Naive thymus-derived CD4-positive, alpha-beta T cell (primary cell): ENCODE measurements at regions not wholly inside any gene's neighbourhood (a gene's known extent, or its start where the extent isn't known, plus 50 kb on each side); places are given as distances from the start of the nearest gene placed in this dataset.

ENCODE experiments used
- ATAC-seq: fragments of 150-1000 bp; cut with Tn5 transposase; 2 replicates; pipeline ENCODE4 v1.10.0; 2021; ENCODE audit warnings: mild to moderate bottlenecking, moderate library complexity
- CTCF ChIA-PET: fragments of 350-600 bp; sonication (Branson Sonifier 250); formaldehyde crosslinking; loops from one replicate; lab custom pipeline; 2021; ENCODE audit warnings: antibody characterized with exemption; lab: Charles Lee
- POLR2A ChIA-PET: fragments of 350-600 bp; sonication (Branson Sonifier 250); formaldehyde crosslinking; loops from one replicate; lab custom pipeline; 2021; ENCODE audit warnings: antibody characterized with exemption, inconsistent platforms; lab: Charles Lee
- DNase-seq, 9 donors: peaks; one replicate each; pipeline versions ENCODE4 v3.0.0 to v3.0.0-alpha.2; 2020 to 2022; ENCODE audit warnings: mixed read lengths in 1 of 9
- H3K27ac ChIP-seq: one replicate; pipeline ENCODE4 v1.7.0; 2013; ENCODE audit warnings: mild to moderate bottlenecking, low read depth, low read length, moderate library complexity
- H3K27me3 ChIP-seq, 2 donors: one replicate each; pipeline ENCODE4 v1.7.0; 2013; ENCODE audit warnings: low read length in 2 of 2, mild to moderate bottlenecking in 2 of 2, moderate library complexity in 2 of 2; ENCODE audit not compliant: control insufficient read depth in 2 of 2, insufficient read depth in 2 of 2
- H3K36me3 ChIP-seq, 3 experiments: 1 replicate in 2 of 3; 2 replicates in 1 of 3; pipeline ENCODE4 v1.7.0; 2013; ENCODE audit warnings: low read length in 3 of 3, mild to moderate bottlenecking in 3 of 3, moderate library complexity in 1 of 3; ENCODE audit not compliant: insufficient read depth in 3 of 3, control insufficient read depth in 2 of 3
- H3K4me1 ChIP-seq, 2 donors: one replicate each; pipeline ENCODE4 v1.7.0; 2013; ENCODE audit warnings: low read length in 2 of 2, mild to moderate bottlenecking in 2 of 2, moderate library complexity in 1 of 2; ENCODE audit not compliant: control insufficient read depth in 2 of 2, insufficient read depth in 2 of 2
- H3K4me3 ChIP-seq: 2 replicates; pipeline ENCODE4 v1.7.0; 2013; ENCODE audit warnings: mild to moderate bottlenecking, low read length
- H3K9me3 ChIP-seq, 3 experiments: 1 replicate in 2 of 3; 2 replicates in 1 of 3; pipeline ENCODE4 v1.7.0; 2013; ENCODE audit warnings: low read length in 3 of 3; ENCODE audit not compliant: control insufficient read depth in 2 of 3
- H3K27ac Mint-ChIP-seq, 9 donors: one replicate each; pipeline ENCODE4 v1.8.0; 2020 to 2022; ENCODE audit warnings: mixed read lengths in 9 of 9, mild to moderate bottlenecking in 8 of 9, moderate library complexity in 5 of 9, inconsistent platforms in 2 of 9
- H3K27me3 Mint-ChIP-seq, 5 donors: one replicate each; pipeline ENCODE4 v1.8.0; 2021 to 2022; ENCODE audit warnings: mixed read lengths in 5 of 5, mild to moderate bottlenecking in 1 of 5
- H3K36me3 Mint-ChIP-seq, 5 donors: one replicate each; pipeline ENCODE4 v1.8.0; 2020 to 2022; ENCODE audit warnings: mixed read lengths in 5 of 5, mild to moderate bottlenecking in 3 of 5, inconsistent platforms in 1 of 5
- H3K4me1 Mint-ChIP-seq, 7 donors: one replicate each; pipeline ENCODE4 v1.8.0; 2020 to 2022; ENCODE audit warnings: mixed read lengths in 7 of 7, mild to moderate bottlenecking in 3 of 7, inconsistent platforms in 1 of 7
- H3K4me3 Mint-ChIP-seq, 10 donors: one replicate each; pipeline ENCODE4 v1.8.0; 2020 to 2022; ENCODE audit warnings: mild to moderate bottlenecking in 10 of 10, mixed read lengths in 10 of 10, moderate library complexity in 6 of 10, inconsistent platforms in 2 of 10
- H3K9me3 Mint-ChIP-seq, 11 donors: one replicate each; pipeline ENCODE4 v1.8.0; 2020 to 2022; ENCODE audit warnings: mixed read lengths in 11 of 11, mild to moderate bottlenecking in 4 of 11, inconsistent platforms in 1 of 11, moderate library complexity in 1 of 11
- intact Hi-C, 2 donors: fragments of 100-400 bp; cut with micrococcal nuclease; formaldehyde crosslinking; loops; one replicate each; pipeline ENCODE4 v1.15.1; 2023

DNA sequence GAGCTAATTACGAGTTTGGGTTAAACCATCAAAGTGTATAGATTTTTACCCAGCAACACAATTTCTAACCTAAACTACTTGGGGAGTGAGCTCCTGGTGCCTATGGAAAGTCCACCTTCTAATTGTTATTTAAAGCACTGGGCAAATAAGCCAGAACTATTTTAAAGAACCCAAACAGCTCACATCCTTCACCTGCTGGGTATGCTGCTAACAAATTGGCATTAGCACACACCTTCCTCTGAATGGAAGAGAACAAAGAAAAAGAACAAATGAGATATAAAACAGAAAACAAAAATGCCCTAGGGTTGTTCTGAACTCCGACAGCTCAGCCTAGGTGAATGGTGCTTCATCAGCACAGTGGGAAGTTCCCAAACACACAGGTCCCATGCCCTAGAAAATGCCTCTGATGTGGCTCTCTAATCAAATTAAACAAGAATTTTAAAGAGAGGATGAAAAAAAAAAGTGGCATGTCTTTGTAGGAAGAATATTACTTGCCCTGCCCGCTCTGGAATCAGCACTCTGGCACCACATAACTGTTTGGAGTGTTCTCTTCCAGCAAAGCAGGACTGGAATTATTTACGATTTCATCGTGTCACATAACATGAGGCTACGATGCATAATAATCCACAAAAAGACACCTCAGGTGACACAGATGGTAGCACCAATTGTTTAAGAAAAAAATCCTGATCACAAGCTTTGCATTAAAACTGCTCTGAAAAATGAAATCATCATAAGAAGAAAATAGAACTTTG lies 334.4 kb downstream of the GBE1 start:
- Histone ChIP-seq H3K27ac (no peak overlapping the region), H3K27me3 (no peaks in the 10 kb centered on the region), H3K9me3 (no peaks in the 10 kb centered on the region), H3K4me3 (no peak overlapping the region), H3K36me3 (no peaks in the 10 kb centered on the region), H3K4me1 (no peaks in the 10 kb centered on the region)
- CTCF ChIA-PET = no interaction called here
- H3K36me3 Mint-ChIP-seq = no peaks in the 10 kb centered on the region
- DNase-seq = no peak
- H3K27ac Mint-ChIP-seq = no peak overlapping the region
- peaks cover 0 to 6% (median 0%) of the 10 kb centered on the region in 11 donors for H3K9me3 Mint-ChIP-seq
- no peak for ATAC-seq
- H3K4me1 Mint-ChIP-seq = no peaks in the 10 kb centered on the region
- intact Hi-C loops = no loop called here
- H3K27me3 Mint-ChIP-seq = no peaks in the 10 kb centered on the region
- POLR2A ChIA-PET = no interaction called here
- no peak overlapping the region for H3K4me3 Mint-ChIP-seq

- Histone ChIP-seq H3K36me3 (no peaks in the 10 kb centered on the region), H3K4me1 (no peaks in the 10 kb centered on the region), H3K27ac (no peak overlapping the region), H3K9me3 (no peaks in the 10 kb centered on the region), H3K27me3 (no peaks in the 10 kb centered on the region), H3K4me3 (no peak overlapping the region)
- no peak overlapping the region for H3K27ac Mint-ChIP-seq
- H3K27me3 Mint-ChIP-seq = no peaks in the 10 kb centered on the region
- intact Hi-C loops = no loop called here
- ChIA-PET CTCF (no interaction called here), POLR2A (no interaction called here)
- no peaks in the 10 kb centered on the region for H3K4me1 Mint-ChIP-seq
- no peak for ATAC-seq
- no peaks in the 10 kb centered on the region for H3K36me3 Mint-ChIP-seq
- no peak overlapping the region for H3K4me3 Mint-ChIP-seq
- no peak for DNase-seq
- H3K9me3 Mint-ChIP-seq = peaks cover 0 to 6% (median 0%) of the 10 kb centered on the region in 11 donors
Observed at GRCh38 chr3:81425198-81425868, 336.1 kb downstream of the GBE1 start.

- DNase-seq = no peak
- no peak overlapping the region for H3K4me3 Mint-ChIP-seq
- CTCF ChIA-PET = no interaction called here
- intact Hi-C loops = loop anchor here in 1 of 2 donors (5.0 kb wide), 1 partner anchor 713 kb away; no protein-coding TSS in a partner anchor
- no peaks in the 10 kb centered on the region for H3K36me3 Mint-ChIP-seq
- Histone ChIP-seq H3K4me3 (no peak overlapping the region), H3K36me3 (no peaks in the 10 kb centered on the region), H3K27ac (no peak overlapping the region), H3K4me1 (no peaks in the 10 kb centered on the region), H3K27me3 (no peaks in the 10 kb centered on the region), H3K9me3 (no peaks in the 10 kb centered on the region)
- POLR2A ChIA-PET = no interaction called here
- no peak overlapping the region for H3K27ac Mint-ChIP-seq
- no peaks in the 10 kb centered on the region for H3K27me3 Mint-ChIP-seq
- peaks cover 0 to 2% (median 0%) of the 10 kb centered on the region in 11 donors for H3K9me3 Mint-ChIP-seq
- no peaks in the 10 kb centered on the region for H3K4me1 Mint-ChIP-seq
- no peak for ATAC-seq
Observed at GRCh38 chr3:81419228-81419627, 342.2 kb downstream of the GBE1 start.

- no peaks in the 10 kb centered on the region for H3K36me3 Mint-ChIP-seq
- no peaks in the 10 kb centered on the region for H3K4me1 ChIP-seq
- no peak overlapping the region for H3K4me3 ChIP-seq
- no peaks in the 10 kb centered on the region for H3K27me3 Mint-ChIP-seq
- no peaks in the 10 kb centered on the region for H3K36me3 ChIP-seq
- no peaks in the 10 kb centered on the region for H3K9me3 ChIP-seq
- intact Hi-C loops = loop anchor here in 1 of 2 donors (5.0 kb wide), 1 partner anchor 715 kb away; no protein-coding TSS in a partner anchor
- H3K9me3 Mint-ChIP-seq = peaks cover 0 to 2% (median 0%) of the 10 kb centered on the region in 11 donors
- POLR2A ChIA-PET = no interaction called here
- no peak overlapping the region for H3K4me3 Mint-ChIP-seq
- no peaks in the 10 kb centered on the region for H3K4me1 Mint-ChIP-seq
- ATAC-seq = no peak
- CTCF ChIA-PET = no interaction called here
- H3K27ac ChIP-seq = no peak overlapping the region
- no peaks in the 10 kb centered on the region for H3K27me3 ChIP-seq
- DNase-seq = no peak
- no peak overlapping the region for H3K27ac Mint-ChIP-seq
Observed at GRCh38 chr3:81416812-81417211, 344.6 kb downstream of the GBE1 start.

DNA sequence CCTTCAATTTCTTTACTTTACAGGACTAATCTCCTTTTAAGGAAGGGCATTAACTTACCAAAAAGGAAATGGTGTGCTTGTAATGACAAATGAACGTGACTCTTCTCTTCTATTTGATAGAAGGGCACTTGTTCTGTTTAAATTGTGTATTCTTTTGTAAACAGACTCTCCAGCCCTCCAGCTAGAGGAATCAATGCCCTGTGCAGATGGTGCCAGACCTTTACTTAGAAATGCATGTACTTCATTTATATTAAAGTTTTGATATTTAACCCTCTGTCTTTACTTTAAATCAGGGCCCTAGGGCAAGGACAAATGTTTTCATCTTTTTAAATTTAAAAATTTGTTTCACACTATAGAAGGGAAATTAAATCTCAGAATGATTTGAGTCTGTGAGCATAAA lies 355.1 kb downstream of the GBE1 start:
- intact Hi-C loops = no loop called here
- ChIA-PET POLR2A (no interaction called here), CTCF (no interaction called here)
- no peak for ATAC-seq
- Histone ChIP-seq H3K4me3 (no peak overlapping the region), H3K27me3 (no peaks in the 10 kb centered on the region), H3K36me3 (no peaks in the 10 kb centered on the region), H3K9me3 (no peaks in the 10 kb centered on the region), H3K27ac (no peak overlapping the region), H3K4me1 (no peaks in the 10 kb centered on the region)
- DNase-seq = no peak
- no peaks in the 10 kb centered on the region for H3K4me1 Mint-ChIP-seq
- no peak overlapping the region for H3K4me3 Mint-ChIP-seq
- peaks cover 0 to 2% (median 0%) of the 10 kb centered on the region in 11 donors for H3K9me3 Mint-ChIP-seq
- H3K27ac Mint-ChIP-seq = no peak overlapping the region
- no peaks in the 10 kb centered on the region for H3K27me3 Mint-ChIP-seq
- H3K36me3 Mint-ChIP-seq = no peaks in the 10 kb centered on the region

DNA sequence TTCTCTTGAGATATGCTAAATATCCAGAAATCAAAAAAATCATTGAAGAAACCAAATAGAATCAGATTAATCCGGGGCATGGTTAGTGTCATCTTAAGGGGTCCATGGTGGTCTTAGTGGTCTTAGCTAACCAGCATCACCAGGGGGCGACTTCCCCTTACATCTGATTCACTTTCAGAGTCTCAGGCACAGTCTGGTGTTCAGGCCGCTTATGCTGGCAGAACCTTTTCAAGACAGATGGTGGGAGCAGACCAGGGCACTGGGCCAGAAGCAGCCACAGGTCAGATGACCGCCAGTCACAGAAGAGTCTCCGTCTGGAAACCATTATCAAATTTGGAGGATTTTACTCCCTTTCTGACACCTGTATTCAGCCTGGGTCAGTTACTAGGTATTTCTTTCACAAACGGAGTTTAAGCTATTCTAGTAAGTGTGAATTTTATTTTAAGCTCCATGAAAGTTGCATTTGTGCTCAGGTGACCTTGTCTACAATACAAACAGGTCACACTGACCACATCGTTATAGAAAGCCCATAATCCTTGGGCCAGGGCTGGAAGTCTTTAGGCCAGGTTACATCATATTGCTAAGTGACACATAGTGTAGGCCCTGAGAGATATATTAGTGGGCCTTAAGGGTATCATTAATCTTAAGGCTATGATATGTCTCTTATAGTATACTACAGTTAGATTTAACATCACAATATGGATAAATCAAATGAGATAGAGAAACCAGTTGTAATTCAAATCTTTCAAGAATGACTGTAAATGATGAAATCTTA lies 365.5 kb downstream of the GBE1 start:
- peaks cover 0 to 6% (median 0%) of the 10 kb centered on the region in 11 donors for H3K9me3 Mint-ChIP-seq
- H3K27ac Mint-ChIP-seq = no peak overlapping the region
- H3K9me3 ChIP-seq = no peaks in the 10 kb centered on the region
- H3K36me3 Mint-ChIP-seq = no peaks in the 10 kb centered on the region
- no peak overlapping the region for H3K4me3 ChIP-seq
- ATAC-seq (no peak), DNase-seq (no peak)
- no peaks in the 10 kb centered on the region for H3K4me1 Mint-ChIP-seq
- no peaks in the 10 kb centered on the region for H3K36me3 ChIP-seq
- no peak overlapping the region for H3K4me3 Mint-ChIP-seq
- intact Hi-C loops = no loop called here
- H3K27me3 ChIP-seq = no peaks in the 10 kb centered on the region
- no peak overlapping the region for H3K27ac ChIP-seq
- no peaks in the 10 kb centered on the region for H3K4me1 ChIP-seq
- ChIA-PET CTCF (no interaction called here), POLR2A (no interaction called here)
- no peaks in the 10 kb centered on the region for H3K27me3 Mint-ChIP-seq
